Hematopoietic multipotent progenitor cell (in vitro differentiated cells): ENCODE measurements at regions not wholly inside any gene's neighbourhood (a gene's known extent, or its start where the extent isn't known, plus 50 kb on each side); places are given as distances from the start of the nearest gene placed in this dataset.
A peak's percentile ranks its signal among the peaks of the same experiment; 100 is the strongest.

Experiments
- DNase-seq, 3 donors: peaks; one replicate each; pipeline ENCODE4 v3.0.0-alpha.2; 2011 to 2015; ENCODE audit warnings: low read depth in 2 of 3, low spot score in 2 of 3

- DNase-seq: no peak
These were observed 416.1 kb downstream of the NPHP4 start for GRCh38 chr1:5576011-5576672.

- DNase-seq: no peak
These were observed 416.8 kb downstream of the NPHP4 start for GRCh38 chr1:5575396-5575940.

GRCh38 chr1:5574641-5575040, 417.6 kb downstream of the NPHP4 start:
- no peak for DNase-seq

GRCh38 chr1:5572794-5573193, 419.4 kb downstream of the NPHP4 start:
- no peak for DNase-seq

- no peak for DNase-seq
These were observed 420.3 kb downstream of the NPHP4 start for GRCh38 chr1:5571861-5572401.

GRCh38 chr1:5571438-5571837, 420.8 kb downstream of the NPHP4 start:
- no peak for DNase-seq

GRCh38 chr1:5570931-5571330, 421.3 kb downstream of the NPHP4 start:
- DNase-seq: no peak

GRCh38 chr1:5568321-5568720, 423.9 kb downstream of the NPHP4 start:
- DNase-seq: no peak

GRCh38 chr1:5567839-5568238, 424.4 kb downstream of the NPHP4 start:
- DNase-seq: no peak

GRCh38 chr1:5566924-5567323, 425.3 kb downstream of the NPHP4 start:
- DNase-seq: no peak

- DNase-seq: no peak
These were observed 426.7 kb downstream of the NPHP4 start for GRCh38 chr1:5565281-5566125.

GRCh38 chr1:5564578-5565257, 427.5 kb downstream of the NPHP4 start:
- DNase-seq: no peak

- no peak for DNase-seq
These were observed 428.2 kb downstream of the NPHP4 start for GRCh38 chr1:5563861-5564577.

GRCh38 chr1:5562769-5563168, 429.5 kb downstream of the NPHP4 start:
- no peak for DNase-seq

GRCh38 chr1:5562331-5562730, 429.9 kb downstream of the NPHP4 start:
- no peak for DNase-seq

GRCh38 chr1:5559078-5559477, 433.1 kb downstream of the NPHP4 start:
- peak in 1 of 3 donors; percentile 7 for DNase-seq

GRCh38 chr1:5555853-5556252, 436.4 kb downstream of the NPHP4 start:
- DNase-seq: no peak

GRCh38 chr1:5554784-5555183, 437.4 kb downstream of the NPHP4 start:
- no peak for DNase-seq

- DNase-seq: no peak
These were observed 438.1 kb downstream of the NPHP4 start for GRCh38 chr1:5554111-5554510.

GRCh38 chr1:5552787-5553484, 439.3 kb downstream of the NPHP4 start:
- DNase-seq: no peak
